A673 (cell line): ENCODE measurements at regions not wholly inside any gene's neighbourhood (a gene's known extent, or its start where the extent isn't known, plus 50 kb on each side); places are given as distances from the start of the nearest gene placed in this dataset.

ENCODE experiments used
- BruUV-seq: library from RNA; stranded (reverse); fragments of 400-500 nt; replicated peaks from 2 replicates; lab custom pipeline; 2021; lab: Mats Ljungman, UMichigan
- CTCF ChIA-PET: fragments of 300-600 bp; sonication (Branson Sonifier 250); formaldehyde crosslinking; loops from one replicate; lab custom pipeline; 2022; ENCODE audit warnings: antibody characterized with exemption; lab: Charles Lee
- POLR2A ChIA-PET: fragments of 300-600 bp; sonication (Branson Sonifier 250); formaldehyde crosslinking; loops from one replicate; lab custom pipeline; 2022; ENCODE audit warnings: antibody characterized with exemption; ENCODE audit not compliant: low non-redundant PET; lab: Charles Lee
- DNase-seq: peaks from one replicate; pipeline ENCODE4 v3.0.0-alpha.2; 2015; ENCODE audit warnings: low spot score
- H3K27ac ChIP-seq: fragments of 200-600 bp; sonication (generic); 2 replicates; pipeline ENCODE4 v1.5.1; 2016; ENCODE audit warnings: mixed run types, low read depth, mild to moderate bottlenecking, mixed read lengths, antibody characterized with exemption, low read length; ENCODE audit not compliant: poor library complexity, severe bottlenecking
- H3K27me3 ChIP-seq: fragments of 200-600 bp; sonication (generic); replicated peaks from 2 replicates; pipeline ENCODE4 v1.6.1; 2017; ENCODE audit warnings: mixed run types, low read depth, mild to moderate bottlenecking, mixed read lengths, antibody characterized with exemption, low read length; ENCODE audit not compliant: insufficient read depth, poor library complexity
- H3K36me3 ChIP-seq: fragments of 200-600 bp; sonication (generic); 2 replicates; pipeline ENCODE4 v1.6.1; 2016; ENCODE audit warnings: mixed run types, mild to moderate bottlenecking, mixed read lengths, antibody characterized with exemption, low read length; ENCODE audit not compliant: insufficient read depth, poor library complexity, severe bottlenecking
- H3K4me1 ChIP-seq: fragments of 200-600 bp; sonication (generic); 2 replicates; pipeline ENCODE4 v1.6.1; 2017; ENCODE audit warnings: mixed run types, mild to moderate bottlenecking, mixed read lengths, antibody characterized with exemption, low read length; ENCODE audit not compliant: insufficient read depth, poor library complexity, severe bottlenecking
- H3K4me3 ChIP-seq: fragments of 200-600 bp; sonication (generic); 2 replicates; pipeline ENCODE4 v1.5.1; 2016; ENCODE audit warnings: low read depth, mixed run types, mild to moderate bottlenecking, mixed read lengths, low read length; ENCODE audit not compliant: poor library complexity, severe bottlenecking
- H3K9me3 ChIP-seq: fragments of 200-600 bp; sonication (generic); 2 replicates; pipeline ENCODE4 v1.6.1; 2016; ENCODE audit warnings: mixed run types, low read depth, mild to moderate bottlenecking, mixed read lengths, antibody characterized with exemption, low read length; ENCODE audit not compliant: poor library complexity, severe bottlenecking
- CTCF ChIP-seq: fragments of 300-800, 200-600 bp; sonication (generic); conservative IDR thresholded peaks from 2 replicates; pipeline ENCODE4 v1.5.1; 2017; ENCODE audit warnings: low read depth, mild to moderate bottlenecking, antibody characterized with exemption, low read length, moderate library complexity, mixed read lengths
- EZH2 ChIP-seq: fragments of 200-600 bp; sonication (generic); IDR thresholded peaks from 2 replicates; pipeline ENCODE4 v1.6.1; 2017; ENCODE audit warnings: borderline replicate concordance, low read depth, mild to moderate bottlenecking, mixed read lengths, antibody characterized with exemption, low read length; ENCODE audit not compliant: poor library complexity, severe bottlenecking
- intact Hi-C: fragments of 100-400 bp; cut with micrococcal nuclease; formaldehyde crosslinking; loops from one replicate; pipeline ENCODE4 v1.10.0; 2022; ENCODE audit not compliant: unreplicated experiment

- intact Hi-C loops: no loop called here
- Histone ChIP-seq H3K27me3 (no peaks in the 10 kb centered on the region), H3K9me3 (no peaks in the 10 kb centered on the region), H3K27ac (no peak overlapping the region), H3K4me3 (no peak overlapping the region), H3K4me1 (no peaks in the 10 kb centered on the region), H3K36me3 (no peaks in the 10 kb centered on the region)
- BruUV-seq: no TSS peak
- TF ChIP-seq CTCF (no peak), EZH2 (no peak)
- no peak for DNase-seq
- POLR2A ChIA-PET: no interaction called here
- CTCF ChIA-PET: no interaction called here
Observed at GRCh38 chr6:169139179-169139971, 114.3 kb downstream of the THBS2 start.

- Histone ChIP-seq H3K27ac (no peak overlapping the region), H3K36me3 (no peaks in the 10 kb centered on the region), H3K4me3 (no peak overlapping the region), H3K9me3 (no peaks in the 10 kb centered on the region), H3K27me3 (no peaks in the 10 kb centered on the region), H3K4me1 (no peaks in the 10 kb centered on the region)
- ChIA-PET CTCF (no interaction called here), POLR2A (no interaction called here)
- BruUV-seq: no TSS peak
- no peak for TF ChIP-seq CTCF
- TF ChIP-seq EZH2: no peak
- DNase-seq: no peak
- intact Hi-C loops: no loop called here
Observed at GRCh38 chr6:169132352-169132940, 121.2 kb downstream of the THBS2 start.

- H3K36me3 ChIP-seq: no peaks in the 10 kb centered on the region
- H3K4me1 ChIP-seq: no peaks in the 10 kb centered on the region
- H3K27me3 ChIP-seq: no peaks in the 10 kb centered on the region
- no peaks in the 10 kb centered on the region for H3K9me3 ChIP-seq
- ChIA-PET CTCF (no interaction called here), POLR2A (no interaction called here)
- H3K4me3 ChIP-seq: no peak overlapping the region
- DNase-seq: no peak
- no peak overlapping the region for H3K27ac ChIP-seq
- intact Hi-C loops: no loop called here
- BruUV-seq: no TSS peak
- no peak for TF ChIP-seq EZH2
- TF ChIP-seq CTCF: no peak
Observed at GRCh38 chr6:169131390-169131789, 122.3 kb downstream of the THBS2 start.
